Suprapubic skin (tissue), 4 donors: ENCODE measurements at regions not wholly inside any gene's neighbourhood (a gene's known extent, or its start where the extent isn't known, plus 50 kb on each side); places are given as distances from the start of the nearest gene placed in this dataset.
A peak's percentile ranks its signal among the peaks of the same experiment; 100 is the strongest.

ENCODE experiments used
- DNase-seq, 2 donors: peaks; one replicate each; pipeline ENCODE4 v3.0.0-alpha.2; 2019; ENCODE audit warnings: low spot score in 2 of 2
- H3K27ac ChIP-seq: fragments of 200-600 bp; sonication (generic); one replicate; pipeline ENCODE4 v1.5.1; 2019
- H3K27me3 ChIP-seq: fragments of 200-600 bp; sonication (generic); one replicate; pipeline ENCODE4 v1.5.1; 2019
- H3K36me3 ChIP-seq: fragments of 200-600 bp; sonication (generic); one replicate; pipeline ENCODE4 v1.5.1; 2019
- H3K4me1 ChIP-seq: fragments of 200-600 bp; sonication (generic); one replicate; pipeline ENCODE4 v1.5.1; 2019
- H3K4me3 ChIP-seq: fragments of 200-600 bp; sonication (generic); one replicate; pipeline ENCODE4 v1.5.1; 2019; ENCODE audit warnings: mild to moderate bottlenecking
- H3K9me3 ChIP-seq: fragments of 200-600 bp; sonication (generic); one replicate; pipeline ENCODE4 v1.5.1; 2019
- EP300 ChIP-seq: sonication (generic); formaldehyde crosslinking; IDR thresholded peaks from one replicate; pipeline ENCODE4 v1.6.1; 2017; ENCODE audit warnings: antibody characterized with exemption
- POLR2A ChIP-seq, 2 donors: fragments of 450-650 bp; IDR thresholded peaks; one replicate each; pipeline ENCODE4 v1.6.1; 2017; ENCODE audit warnings: antibody characterized with exemption in 2 of 2, mild to moderate bottlenecking in 2 of 2, moderate library complexity in 2 of 2
- POLR2AphosphoS5 ChIP-seq, 3 donors: sonication (generic); formaldehyde crosslinking; IDR thresholded peaks; one replicate each; pipeline ENCODE4 v1.6.1; 2017; ENCODE audit warnings: antibody characterized with exemption in 3 of 3
- WGBS: methylation state at CpG from one replicate; pipeline ENCODE4 v1.1.5; 2018; 5-methylcytosine and 5-hydroxymethylcytosine counted together
- TF ChIP-seq, protein P1 (sequence below), 2 donors: fragments of 200-600 bp in 1 of 2; fragments of 450-650 bp in 1 of 2; sonication (generic) in 1 of 2; IDR thresholded peaks; one replicate each; pipeline ENCODE4 v1.5.1; 2016 to 2019; ENCODE audit warnings: antibody characterized with exemption in 2 of 2, mild to moderate bottlenecking in 1 of 2, moderate library complexity in 1 of 2

DNA sequence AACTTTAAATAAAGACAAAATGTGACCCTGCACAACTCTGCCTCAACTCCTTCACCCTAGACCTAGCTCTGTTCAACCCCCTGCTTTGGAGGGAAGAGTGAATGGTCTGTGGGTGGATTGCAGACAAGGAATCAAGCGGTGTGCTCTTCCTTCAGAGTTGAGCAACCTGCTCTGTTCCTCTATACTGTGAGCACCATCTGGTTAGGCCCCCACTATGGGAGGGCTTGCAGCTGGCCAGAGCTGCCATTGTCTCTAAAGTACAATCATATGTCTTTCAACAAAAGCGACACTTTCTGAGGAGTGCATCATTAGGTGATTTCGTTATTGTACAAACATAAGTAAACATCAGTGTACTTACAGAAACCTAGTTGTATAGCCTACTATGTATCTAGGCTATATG is 406.1 kb upstream of the MARCKS start:
- no peaks in the 10 kb centered on the region for H3K27me3 ChIP-seq
- H3K4me3 ChIP-seq, result no peak overlapping the region
- peak overlapping the region; percentile 1 for H3K27ac ChIP-seq
- 87% methylated on average over 3 of the region's 3 CpGs for WGBS
- H3K9me3 ChIP-seq, result no peaks in the 10 kb centered on the region
- no peaks in the 10 kb centered on the region for H3K36me3 ChIP-seq
- DNase-seq, result no peak
- TF ChIP-seq POLR2AphosphoS5 (IDR thresholded peaks at IDR 0.05), result no peak
- TF ChIP-seq POLR2A (IDR thresholded peaks at IDR 0.05), result no peak
- TF ChIP-seq, protein P1, sequence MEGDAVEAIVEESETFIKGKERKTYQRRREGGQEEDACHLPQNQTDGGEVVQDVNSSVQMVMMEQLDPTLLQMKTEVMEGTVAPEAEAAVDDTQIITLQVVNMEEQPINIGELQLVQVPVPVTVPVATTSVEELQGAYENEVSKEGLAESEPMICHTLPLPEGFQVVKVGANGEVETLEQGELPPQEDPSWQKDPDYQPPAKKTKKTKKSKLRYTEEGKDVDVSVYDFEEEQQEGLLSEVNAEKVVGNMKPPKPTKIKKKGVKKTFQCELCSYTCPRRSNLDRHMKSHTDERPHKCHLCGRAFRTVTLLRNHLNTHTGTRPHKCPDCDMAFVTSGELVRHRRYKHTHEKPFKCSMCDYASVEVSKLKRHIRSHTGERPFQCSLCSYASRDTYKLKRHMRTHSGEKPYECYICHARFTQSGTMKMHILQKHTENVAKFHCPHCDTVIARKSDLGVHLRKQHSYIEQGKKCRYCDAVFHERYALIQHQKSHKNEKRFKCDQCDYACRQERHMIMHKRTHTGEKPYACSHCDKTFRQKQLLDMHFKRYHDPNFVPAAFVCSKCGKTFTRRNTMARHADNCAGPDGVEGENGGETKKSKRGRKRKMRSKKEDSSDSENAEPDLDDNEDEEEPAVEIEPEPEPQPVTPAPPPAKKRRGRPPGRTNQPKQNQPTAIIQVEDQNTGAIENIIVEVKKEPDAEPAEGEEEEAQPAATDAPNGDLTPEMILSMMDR (IDR thresholded peaks at IDR 0.05), result no peak
- no peak for TF ChIP-seq EP300
- peaks cover 4% of the 10 kb centered on the region for H3K4me1 ChIP-seq

DNA sequence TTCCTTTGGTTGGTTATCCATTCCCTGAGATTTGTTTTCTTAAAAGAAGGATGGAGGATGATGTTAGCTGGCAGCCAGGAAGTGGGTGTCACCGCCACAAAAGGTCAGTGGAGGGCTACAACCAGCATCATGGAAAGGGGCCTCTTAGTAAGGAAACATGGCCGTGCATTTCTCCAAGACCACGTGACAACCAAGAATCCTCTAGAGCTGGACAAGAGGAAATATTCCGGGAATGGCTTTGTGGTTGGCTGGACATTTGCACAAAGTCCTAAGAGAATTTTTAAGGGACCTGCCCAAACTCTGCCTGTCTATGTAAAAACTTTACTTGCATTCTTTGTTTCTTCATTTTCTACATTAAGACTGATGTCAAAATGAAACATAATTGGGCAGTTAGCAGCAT is 399.9 kb upstream of the MARCKS start:
- no peaks in the 10 kb centered on the region for H3K27me3 ChIP-seq
- H3K4me3 ChIP-seq, result no peak overlapping the region
- H3K9me3 ChIP-seq, result no peaks in the 10 kb centered on the region
- TF ChIP-seq, protein P1 (IDR thresholded peaks at IDR 0.05), result no peak
- TF ChIP-seq POLR2A (IDR thresholded peaks at IDR 0.05) (no peak), EP300 (no peak), POLR2AphosphoS5 (IDR thresholded peaks at IDR 0.05) (no peak)
- WGBS, result 75% methylated on average over 4 of the region's 4 CpGs
- H3K4me1 ChIP-seq, result no peaks in the 10 kb centered on the region
- no peak overlapping the region for H3K27ac ChIP-seq
- H3K36me3 ChIP-seq, result no peaks in the 10 kb centered on the region
- DNase-seq, result no peak

DNA sequence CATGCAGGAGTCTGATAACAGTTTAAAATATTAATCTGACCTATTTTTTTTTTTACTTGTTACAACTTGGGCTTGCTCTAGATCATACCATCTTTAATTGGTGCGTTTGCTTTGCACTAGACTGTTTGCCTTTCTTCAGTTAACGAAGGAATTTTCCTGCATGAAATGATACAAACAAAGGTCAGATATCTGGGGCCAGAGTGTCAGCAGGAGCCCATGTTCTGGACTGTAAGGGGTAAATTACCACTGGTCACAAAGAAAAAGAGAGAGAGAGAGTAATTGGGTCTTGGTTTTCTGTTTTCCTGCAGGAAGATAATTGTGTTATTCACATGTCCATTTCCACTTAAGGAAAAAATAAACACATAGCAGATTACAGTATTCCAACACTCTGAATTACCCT is 399.4 kb upstream of the MARCKS start:
- no peaks in the 10 kb centered on the region for H3K4me1 ChIP-seq
- no peaks in the 10 kb centered on the region for H3K9me3 ChIP-seq
- no peaks in the 10 kb centered on the region for H3K27me3 ChIP-seq
- TF ChIP-seq EP300 (no peak), POLR2AphosphoS5 (IDR thresholded peaks at IDR 0.05) (no peak), POLR2A (IDR thresholded peaks at IDR 0.05) (no peak)
- TF ChIP-seq, protein P1 (IDR thresholded peaks at IDR 0.05), result no peak
- no peak overlapping the region for H3K4me3 ChIP-seq
- no peak for DNase-seq
- no peaks in the 10 kb centered on the region for H3K36me3 ChIP-seq
- WGBS, result 56% methylated on average over 2 of the region's 2 CpGs
- H3K27ac ChIP-seq, result no peak overlapping the region

DNA sequence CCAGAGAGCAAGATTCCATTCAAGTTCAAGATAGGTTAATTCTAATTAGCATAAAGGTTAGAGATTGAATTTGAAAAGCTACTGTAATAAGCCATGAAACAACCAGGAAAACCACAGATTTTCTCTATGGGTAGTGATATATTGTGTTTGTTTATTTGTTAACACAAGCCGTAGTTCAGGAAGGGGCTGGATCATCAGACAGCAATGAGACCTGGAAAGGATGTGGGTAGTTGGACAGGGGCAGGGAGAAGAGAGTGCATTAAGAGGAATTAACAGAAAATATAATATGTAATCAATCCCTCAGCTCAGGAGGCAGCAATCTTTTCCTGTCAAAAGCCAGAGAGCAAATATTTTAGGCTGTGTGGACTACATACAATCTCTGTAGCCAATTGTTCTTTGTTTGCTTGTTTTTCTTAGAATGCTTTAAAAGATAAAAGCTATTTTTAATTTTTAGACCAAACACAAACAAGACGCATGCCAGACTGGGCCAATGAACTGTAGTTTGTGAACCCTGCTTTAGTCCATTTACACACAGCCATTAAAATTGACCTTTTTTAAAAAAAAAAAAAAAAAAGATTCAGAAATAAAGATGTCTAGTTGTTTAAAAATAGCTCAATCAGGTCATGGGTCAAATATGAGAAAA is 398.7 kb upstream of the MARCKS start:
- DNase-seq, result no peak
- no peak overlapping the region for H3K27ac ChIP-seq
- no peaks in the 10 kb centered on the region for H3K4me1 ChIP-seq
- no peak overlapping the region for H3K4me3 ChIP-seq
- TF ChIP-seq EP300 (no peak), POLR2AphosphoS5 (IDR thresholded peaks at IDR 0.05) (no peak), POLR2A (IDR thresholded peaks at IDR 0.05) (no peak)
- TF ChIP-seq, protein P1 (IDR thresholded peaks at IDR 0.05), result no peak
- no peaks in the 10 kb centered on the region for H3K9me3 ChIP-seq
- 48% methylated on average over 2 of the region's 2 CpGs for WGBS
- no peaks in the 10 kb centered on the region for H3K36me3 ChIP-seq
- H3K27me3 ChIP-seq, result no peaks in the 10 kb centered on the region

DNA sequence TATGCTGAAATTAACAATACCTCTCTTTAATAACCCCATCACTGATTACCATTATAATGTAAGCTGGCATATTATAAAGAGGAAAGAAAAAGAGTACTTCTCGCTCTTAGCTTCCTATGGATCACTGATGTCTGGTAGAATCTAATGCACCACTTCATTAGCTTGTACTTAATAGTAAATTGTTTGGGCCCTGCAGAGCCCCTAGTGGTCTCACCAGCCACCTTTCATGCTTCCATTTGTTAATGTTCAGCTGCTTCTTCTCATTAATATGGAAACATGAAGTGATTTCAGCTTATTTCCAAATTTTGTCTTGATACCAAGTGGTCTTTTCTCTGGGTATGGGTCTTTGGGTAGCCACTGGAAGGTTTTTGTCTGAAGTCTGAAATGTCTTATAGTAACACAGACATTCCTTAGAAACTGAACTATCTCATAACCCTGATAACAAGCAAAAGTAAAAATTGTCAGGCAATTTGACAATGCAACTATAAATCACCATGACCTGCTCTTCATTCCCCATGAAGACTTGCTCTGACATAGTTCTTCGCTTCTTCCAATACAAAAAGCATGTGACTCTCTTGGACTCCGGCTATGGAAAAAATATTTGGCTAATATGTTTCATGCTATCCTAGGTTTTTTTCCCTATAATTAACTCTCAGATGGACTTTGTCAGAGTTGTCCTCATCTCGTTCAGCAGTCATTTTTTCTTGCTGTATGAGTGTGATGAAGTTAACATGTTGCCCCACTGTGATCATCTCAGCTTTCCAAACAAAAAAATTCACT is 395.8 kb upstream of the MARCKS start:
- no peak overlapping the region for H3K27ac ChIP-seq
- DNase-seq, result no peak
- no peaks in the 10 kb centered on the region for H3K9me3 ChIP-seq
- no peak for TF ChIP-seq POLR2A (IDR thresholded peaks at IDR 0.05)
- no peak for TF ChIP-seq EP300
- TF ChIP-seq, protein P1 (IDR thresholded peaks at IDR 0.05), result no peak
- 54% methylated on average over 4 of the region's 4 CpGs for WGBS
- no peaks in the 10 kb centered on the region for H3K36me3 ChIP-seq
- H3K4me3 ChIP-seq, result no peak overlapping the region
- no peaks in the 10 kb centered on the region for H3K4me1 ChIP-seq
- no peaks in the 10 kb centered on the region for H3K27me3 ChIP-seq
